NCI-H1417 treated with DMSO at 0.1 percent for 48 hours (cell line): ENCODE measurements at regions not wholly inside any gene's neighbourhood (a gene's known extent, or its start where the extent isn't known, plus 50 kb on each side); places are given as distances from the start of the nearest gene placed in this dataset.

Source experiments
- DNase-seq: peaks from one replicate; lab custom pipeline; 2025; lab: John Stamatoyannopoulos, UW

DNA sequence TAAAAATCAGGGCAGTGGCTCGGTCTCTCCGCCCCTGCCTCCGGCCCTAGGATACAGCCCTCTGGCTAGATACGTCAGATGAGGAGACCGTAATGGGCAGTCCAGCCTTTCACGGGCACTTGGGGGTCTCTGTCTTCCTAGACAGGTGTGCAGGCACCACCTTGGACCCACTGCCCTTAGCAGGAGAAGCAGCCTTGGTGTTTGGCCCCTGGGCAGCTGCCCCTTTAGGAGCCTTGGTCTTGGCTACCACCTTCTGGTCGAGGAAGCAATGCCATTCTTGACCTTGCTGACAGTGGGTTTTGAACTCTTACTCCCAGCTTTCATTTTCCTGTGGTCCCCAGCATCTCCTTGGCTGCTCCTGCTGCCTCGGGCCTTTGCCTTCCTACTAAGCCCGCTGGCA is 149.7 kb upstream of the FRMD4B start:
- no peak for DNase-seq

DNA sequence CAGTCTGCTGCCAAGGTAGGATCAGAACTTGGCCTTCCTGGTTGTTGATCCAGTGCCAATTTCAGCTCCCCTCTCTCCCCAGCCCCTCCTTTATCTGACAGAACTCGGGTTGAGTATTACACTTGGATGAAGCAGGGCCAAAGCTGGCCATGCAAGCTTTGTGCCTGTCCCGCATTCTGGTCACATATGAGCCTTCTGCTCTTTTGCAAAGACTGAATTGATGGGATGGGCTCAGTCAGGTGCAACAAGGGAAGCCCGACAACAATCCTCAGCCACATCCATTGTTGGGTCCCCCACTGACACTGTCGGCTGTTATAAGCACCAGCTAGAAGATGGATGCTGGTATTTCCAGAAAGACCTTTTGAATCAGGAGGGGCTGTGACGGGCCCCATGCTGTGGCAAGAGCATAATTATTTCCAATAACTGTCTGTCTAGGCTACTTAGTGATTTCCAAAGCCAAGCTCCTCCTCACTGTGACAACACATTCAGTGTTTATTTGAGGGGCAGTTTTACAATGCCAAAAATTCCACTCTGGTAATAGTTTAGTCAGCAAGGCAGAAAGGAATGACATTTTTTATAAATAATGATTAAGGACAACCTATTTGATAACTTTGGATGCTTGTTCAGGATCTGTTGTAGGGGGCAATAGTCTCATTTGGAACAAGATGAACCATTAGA is 146.8 kb upstream of the FRMD4B start:
- no peak for DNase-seq

DNA sequence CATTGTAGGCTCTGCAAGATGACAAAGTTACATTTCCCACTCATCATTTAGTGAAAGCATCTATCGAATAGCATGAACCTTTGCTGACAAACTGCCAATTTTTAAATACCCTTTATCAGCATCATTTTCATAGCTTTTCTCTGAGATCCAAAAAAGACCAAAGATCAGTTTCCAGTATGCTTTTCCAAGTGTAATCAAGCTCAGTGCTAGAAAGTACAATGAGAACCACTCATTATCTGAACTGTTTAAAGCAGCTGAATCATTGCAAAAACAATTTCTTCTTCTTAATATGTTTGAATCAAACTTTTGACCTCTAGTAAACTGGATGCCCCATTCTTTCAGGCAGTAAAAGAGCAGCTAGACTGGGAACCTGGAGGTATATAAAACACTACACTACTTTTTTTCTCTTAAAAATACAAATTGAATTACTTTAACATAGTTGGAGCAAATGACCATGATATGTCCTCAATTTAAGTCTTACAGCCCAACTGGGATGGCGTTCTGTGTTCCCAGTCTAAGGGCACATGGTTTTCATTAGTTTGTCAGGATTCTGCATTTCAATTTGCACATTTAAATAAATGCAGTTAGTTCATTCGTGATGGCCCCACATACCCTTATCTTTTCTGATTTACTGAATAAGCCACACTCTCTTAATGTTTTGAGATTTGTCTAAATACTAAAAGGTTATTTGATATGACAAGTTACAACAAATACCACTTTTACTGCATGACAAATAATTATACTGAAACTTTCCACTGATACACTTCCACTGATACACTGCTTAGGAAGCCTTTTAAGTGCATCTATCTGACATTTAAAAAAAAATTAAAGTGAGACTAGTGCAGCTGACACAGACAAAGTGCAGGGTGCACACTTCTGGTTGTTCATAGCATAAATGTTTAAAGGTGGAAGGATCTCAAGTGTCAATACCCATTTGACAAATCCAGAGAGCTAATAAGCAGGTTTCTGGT is 146.0 kb upstream of the FRMD4B start:
- no peak for DNase-seq

DNA sequence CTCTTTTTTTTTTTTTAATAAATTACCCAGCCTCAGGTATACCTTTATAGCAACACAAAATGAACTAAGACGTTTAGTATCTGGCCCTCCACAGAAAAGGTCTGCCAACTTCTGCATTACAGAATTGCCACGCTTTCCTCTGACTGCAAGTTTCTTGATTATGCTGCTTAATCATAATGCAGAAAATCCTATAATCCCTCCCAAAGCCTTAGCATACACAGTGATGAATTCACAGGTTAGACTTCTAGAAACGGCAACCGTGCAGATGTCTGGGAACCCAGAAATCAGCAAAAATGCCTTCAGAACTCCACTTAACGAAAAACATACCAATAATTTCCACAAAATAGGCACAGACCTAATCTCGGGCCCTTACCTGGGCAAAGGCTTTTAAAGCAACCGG is 144.7 kb upstream of the FRMD4B start:
- no peak for DNase-seq

DNA sequence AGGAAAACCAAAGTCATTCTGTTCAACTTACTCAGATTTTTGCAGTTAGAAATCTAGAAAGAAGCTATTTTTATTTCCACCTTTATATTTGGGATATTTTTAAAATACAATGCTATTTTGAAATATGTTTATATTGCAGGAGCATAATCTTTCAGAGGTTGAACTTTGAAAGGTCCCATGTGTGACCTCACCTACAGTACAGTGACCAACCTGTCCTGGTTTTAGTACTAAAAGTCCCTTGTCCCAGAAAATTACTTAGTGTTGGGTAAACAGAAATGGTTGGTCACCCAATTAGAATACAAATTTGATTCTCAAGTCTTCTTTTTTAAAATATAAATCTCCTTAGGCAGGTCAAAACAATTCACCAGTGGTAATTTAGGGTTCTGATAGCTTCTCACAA is 141.6 kb upstream of the FRMD4B start:
- DNase-seq: no peak

DNA sequence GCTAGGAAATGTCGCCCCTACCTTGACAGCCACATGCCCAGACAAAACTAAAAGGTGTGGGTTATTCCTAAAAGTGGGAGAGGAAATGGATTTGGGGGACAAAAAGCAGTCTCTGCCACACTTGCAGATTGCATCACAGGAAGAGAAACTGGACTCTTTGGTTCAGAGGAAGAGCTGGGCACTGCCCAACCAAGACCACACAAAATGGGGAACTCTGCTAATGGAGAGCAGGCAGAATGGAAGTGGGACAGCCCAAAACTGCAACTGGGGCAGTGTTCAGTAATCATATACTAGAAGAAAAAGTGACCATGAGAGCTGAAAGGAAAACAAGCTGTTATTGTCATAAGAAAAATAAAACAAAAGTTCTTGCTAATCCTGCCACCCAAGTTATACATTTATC is 138.9 kb upstream of the FRMD4B start:
- DNase-seq: no peak

DNA sequence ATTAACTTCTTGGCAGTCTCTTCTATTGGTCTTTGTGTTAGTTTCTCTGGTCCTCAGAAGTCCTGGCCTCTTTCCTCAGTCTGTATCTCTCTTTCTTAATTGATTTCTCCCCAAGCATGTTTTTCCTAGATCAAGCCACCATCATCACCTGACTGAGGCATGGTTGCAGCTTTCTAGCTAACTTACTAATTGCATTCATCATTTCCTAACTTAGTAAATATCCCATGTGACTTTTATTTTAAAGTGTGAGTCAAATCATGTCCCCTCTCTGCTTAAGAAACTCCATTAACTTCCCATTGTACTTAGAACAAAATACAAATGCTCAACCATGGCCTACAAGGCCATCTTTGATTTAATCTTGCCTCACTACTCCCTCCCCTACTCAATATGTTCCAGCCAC is 135.4 kb upstream of the FRMD4B start:
- DNase-seq: no peak

DNA sequence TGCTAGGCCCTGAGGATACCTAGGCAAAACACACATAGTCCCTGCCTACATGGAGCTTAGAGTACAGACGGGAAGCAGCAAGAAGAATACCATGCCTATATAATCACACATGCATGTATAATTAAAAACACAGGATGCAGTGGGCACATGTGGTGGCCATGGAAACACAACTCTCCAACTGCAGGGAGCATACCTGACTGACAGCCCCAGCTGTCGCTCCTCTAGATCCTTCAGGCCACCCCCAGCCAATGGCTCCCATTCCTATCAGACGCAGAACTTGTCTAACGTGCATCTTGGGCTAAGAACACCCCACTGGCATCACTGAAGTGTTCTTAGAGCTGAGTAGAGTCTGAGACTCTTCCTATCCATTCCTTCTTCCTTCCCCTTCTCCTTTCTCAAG is 125.5 kb upstream of the FRMD4B start:
- no peak for DNase-seq

DNA sequence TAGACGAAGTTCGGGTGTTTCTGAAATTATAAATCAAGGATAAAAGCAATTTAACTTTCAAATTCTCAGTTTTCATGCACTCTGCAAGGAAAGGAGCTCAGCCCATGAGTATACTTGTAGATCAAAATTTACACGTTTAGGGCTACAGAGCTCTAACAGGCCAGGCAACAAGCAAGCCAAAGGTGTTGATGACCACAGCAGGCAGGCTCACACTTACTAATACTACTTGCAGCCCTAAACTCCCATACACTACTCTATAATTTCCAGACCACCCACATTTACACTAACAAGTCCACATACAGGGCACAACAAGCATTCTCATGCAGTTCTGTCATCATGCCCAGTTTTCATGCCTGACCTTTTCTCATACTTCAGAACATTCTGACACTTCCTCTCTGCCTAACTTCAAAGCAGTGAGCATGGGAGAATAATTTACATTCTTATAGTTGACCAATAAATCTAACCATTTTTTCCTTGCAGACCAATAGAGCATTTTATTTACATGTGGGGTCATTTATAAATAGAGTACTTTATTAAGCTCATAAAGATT is 124.7 kb upstream of the FRMD4B start:
- DNase-seq: no peak

DNA sequence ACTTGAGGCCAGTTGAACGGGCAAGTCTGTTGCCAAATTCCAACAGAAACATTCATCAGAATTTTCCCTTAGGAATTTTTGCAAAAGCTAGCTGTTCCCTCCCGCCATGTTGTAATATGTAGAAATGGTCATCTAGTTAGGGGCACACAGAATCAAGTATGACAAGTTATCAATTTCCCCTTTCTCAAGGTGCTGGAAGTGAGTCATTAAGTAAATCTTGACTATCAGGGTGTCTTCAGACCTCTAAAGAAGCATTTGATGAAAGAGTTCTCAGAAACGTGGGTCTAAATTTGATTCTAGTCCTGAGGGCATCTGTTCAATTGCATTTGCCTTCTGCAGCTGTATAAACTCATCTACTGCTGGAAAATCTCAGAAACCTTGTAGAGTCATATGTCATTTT is 123.4 kb upstream of the FRMD4B start:
- no peak for DNase-seq

DNA sequence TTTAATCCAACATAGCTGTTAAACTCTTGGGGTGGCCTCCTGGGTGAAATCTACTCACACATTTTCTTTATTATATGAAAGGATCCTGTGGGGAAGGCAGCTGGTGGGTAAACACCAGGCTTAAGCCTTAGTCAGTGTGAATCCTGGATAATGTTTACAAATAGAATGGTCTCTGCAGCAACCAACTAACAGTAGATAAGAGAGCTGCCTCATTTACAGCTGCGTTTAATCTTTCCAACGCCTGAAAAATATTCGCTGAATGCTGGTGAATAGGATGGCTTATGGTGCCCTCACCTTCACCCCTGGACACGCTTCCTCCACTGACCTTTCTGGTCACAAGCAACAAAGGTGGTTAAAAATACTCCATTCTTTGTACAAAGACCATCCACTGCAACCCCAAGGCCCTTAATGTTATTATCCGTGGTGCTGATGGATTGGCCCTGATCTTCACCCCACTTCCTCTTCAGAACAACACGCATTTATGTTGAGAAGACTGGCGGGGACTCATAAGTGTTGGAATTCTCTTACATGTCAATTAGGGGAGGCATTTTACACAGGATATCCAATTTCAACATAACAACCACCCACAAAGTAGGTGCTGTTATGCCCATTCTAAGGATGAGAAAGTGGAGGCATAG is 120.0 kb upstream of the FRMD4B start:
- peak; percentile 33 for DNase-seq

DNA sequence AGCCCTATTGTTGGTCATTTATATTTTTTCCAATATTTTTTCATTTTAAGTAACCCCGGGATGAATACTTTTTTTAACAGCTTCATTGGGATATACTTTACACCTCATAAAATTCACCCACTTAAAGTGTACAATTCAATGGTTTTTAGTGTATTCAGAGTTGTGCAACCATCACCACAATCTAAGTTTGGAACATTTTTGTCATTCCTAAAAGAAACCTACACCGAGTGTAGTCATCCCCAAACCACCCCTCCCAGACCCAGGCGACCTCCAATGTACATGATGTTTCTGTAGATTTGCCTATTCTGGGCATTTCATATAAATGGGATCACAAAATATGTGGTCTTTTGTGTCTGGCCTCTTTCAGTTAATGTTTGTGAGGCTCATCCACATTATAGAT is 118.3 kb upstream of the FRMD4B start:
- DNase-seq: no peak

DNA sequence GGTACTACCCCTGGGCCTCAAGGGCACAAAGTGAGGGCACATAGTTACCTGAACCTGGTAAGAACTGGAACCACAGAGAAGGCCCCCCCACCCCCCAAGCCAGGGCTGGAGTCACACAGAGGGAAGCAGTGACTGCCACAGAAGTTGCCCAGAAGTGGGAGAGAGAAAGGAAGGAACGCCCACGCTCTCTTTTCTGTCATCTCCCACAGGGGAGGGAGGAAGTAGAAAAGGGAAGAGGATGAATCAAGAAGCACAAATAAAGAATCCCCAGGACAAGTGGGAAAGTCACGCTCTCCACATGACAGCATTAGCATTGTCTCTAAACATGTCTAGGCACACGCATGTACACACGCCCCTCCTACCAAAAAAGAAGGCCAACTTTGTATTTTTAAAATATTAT is 114.7 kb upstream of the FRMD4B start:
- no peak for DNase-seq

DNA sequence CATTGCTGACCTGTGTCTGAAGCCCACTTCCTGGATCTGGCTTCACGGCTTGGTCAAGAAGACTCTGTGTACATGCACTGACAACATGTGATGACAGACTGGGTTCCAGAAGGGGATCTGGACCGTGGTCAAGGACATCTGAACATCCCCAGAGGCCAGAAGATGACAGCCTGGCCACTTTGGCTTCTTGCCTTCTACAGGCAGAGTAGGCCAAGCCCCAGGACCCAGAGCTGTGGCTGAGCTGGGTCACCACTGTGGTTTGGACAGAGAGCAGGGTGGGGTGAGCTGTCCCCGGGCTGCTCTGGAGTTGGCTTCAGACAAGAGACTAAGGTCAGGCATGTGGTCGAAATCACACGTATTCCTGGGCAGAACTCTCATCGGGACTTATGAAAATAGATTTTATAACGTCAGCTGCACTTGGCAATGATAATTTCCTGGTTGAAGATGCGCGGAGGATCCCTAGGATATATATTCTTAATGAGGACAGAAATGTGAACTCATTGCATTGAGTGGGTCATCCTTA is 114.1 kb upstream of the FRMD4B start:
- DNase-seq: no peak

DNA sequence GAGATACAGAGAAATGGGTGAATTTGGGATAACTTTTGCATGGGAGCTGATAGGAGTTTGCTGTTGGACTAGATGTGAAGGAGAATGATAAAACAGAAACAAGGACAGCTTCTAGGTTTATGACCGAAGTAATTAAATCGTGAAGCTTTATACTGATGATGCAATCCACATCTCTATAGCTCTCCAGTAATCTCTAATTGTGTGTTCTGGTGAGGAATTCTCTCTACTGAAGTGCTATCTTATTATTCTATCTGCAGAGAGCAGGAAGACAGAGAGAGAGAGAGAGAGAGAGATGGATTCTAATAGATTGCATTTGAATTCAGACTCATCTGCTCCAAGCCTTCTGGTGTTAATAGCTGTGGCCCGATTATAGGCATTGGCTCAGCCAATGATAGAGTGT is 113.5 kb upstream of the FRMD4B start:
- no peak for DNase-seq

DNA sequence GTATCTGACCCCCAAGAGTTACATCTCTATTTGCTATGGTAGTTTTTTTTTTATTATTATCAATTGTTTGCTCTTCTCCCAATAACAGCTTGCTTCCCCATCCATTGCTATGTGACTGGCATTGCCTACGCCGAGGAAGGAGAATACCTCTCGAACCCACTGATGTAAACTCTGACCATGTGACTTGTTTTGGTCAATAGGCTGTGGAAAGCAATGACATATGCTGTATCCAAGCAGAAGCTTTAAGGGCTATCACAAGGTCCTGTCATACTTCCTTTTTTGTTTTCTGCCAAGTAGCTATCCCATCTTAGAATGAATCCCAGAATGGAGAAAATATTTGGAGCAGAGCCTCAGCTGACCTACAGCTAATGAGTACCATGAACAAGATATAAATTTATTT is 111.0 kb upstream of the FRMD4B start:
- DNase-seq: no peak

DNA sequence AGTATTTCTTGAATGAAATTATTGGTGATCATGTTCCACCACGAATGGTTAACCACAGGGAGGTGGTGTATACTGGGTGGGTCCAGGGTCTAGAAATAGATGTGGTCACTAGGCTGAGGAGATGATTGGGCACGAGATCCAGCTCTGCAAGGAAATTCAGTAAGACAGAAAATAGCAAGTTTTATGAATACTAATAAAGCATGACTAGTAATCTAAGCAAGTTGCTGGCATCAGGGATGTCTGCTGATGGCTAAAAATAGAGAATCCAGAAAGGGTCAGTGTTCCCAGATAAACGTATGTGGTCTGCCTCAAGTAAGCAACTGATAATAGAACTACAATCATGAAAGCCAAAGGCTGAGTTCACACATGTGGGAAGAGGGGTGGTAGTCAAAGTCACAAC is 108.3 kb upstream of the FRMD4B start:
- DNase-seq: no peak

DNA sequence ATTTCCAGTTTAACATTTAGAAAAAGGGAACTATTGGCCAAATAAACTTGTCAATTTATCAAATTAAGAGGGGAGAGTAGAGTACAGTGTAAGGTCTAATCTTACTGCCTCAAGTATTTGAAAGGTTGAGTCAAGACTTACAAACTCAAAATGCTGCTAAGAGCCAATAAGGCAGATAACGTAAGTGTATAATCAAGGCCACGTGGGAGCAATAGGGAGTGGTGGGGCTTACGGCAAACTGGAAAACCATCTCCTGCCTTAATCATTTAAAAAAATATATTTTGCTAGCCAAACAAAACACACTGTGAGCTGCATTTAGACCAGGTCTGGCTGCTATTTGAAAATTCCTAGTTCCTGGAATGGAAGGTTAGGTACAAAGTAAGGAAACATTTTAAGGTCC is 107.3 kb upstream of the FRMD4B start:
- no peak for DNase-seq

DNA sequence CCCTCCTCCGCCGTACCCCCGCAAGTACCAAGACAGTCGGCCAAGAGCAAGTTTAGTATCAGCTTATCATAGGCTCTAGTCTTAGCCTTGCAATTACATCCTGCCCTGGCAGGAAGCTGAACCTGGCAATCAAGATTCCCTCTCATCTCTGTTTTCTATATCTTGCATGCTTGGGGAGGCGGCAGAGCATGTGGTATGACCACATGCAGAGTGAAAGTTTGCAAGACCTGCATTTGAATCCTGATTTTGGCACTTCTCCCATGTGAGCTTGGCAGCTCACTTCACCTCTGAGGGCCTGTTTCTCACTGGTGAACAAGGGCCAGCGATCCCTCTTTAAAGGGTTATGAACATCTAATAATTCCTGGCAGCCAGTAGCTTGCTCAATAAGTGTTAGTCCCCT is 106.1 kb upstream of the FRMD4B start:
- no peak for DNase-seq

DNA sequence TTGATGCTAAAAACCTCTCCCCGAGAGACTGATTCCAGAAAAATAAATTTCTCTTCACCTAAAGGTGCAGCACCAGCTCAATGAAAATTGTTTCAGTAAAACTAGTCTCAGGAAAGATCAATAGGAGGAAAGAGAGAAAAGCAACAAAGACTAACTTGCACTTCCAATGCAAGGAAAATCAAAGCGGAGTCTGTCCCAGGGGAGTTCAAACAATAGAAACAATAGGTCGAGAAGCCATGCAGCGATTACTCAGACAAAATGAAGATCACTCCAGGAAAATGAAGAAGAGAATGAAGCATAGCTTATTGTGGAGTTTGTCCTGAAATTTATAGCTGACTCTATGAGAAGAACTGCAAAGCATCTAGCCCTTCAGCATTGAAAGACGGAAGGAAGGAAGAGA is 105.1 kb upstream of the FRMD4B start:
- DNase-seq: no peak

DNA sequence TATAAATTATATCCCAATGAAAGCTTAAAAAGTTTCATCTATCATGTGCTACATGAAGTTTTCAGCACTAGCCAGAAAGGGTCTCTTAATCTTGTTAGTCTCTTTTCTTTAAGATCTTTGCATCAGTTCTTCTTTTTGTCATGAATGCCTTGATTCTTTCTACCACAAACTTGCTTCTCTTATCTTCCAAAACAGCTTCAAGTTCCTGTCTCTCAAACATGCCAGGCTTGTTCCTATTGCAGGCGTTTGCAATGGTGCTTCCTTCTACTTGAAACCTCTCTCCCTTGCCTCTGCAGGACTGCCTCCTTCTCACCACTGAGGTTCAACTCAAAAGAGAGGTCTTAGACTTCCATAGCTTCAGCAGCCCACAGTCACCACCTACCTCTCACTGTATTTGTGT is 104.3 kb upstream of the FRMD4B start:
- no peak for DNase-seq

DNA sequence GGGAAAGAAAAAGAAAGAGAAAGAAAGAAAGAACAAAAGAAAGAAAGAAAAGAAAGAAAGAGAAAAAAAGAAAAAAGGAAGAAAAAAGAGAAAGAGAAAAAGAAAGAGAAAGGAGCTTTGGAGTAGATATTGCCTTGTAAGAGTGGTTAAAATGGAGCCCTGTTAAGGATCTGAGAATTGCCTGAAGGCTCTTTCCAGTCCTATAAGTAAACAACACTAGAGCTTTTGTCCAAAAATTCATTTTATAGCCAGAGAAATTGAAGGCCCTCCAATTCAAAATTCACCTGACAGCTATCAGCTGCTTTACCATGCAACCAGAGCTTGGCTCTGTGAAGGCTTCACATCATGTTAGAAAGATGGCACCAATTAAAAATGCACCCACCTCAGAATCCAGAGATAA is 102.1 kb upstream of the FRMD4B start:
- DNase-seq: no peak

DNA sequence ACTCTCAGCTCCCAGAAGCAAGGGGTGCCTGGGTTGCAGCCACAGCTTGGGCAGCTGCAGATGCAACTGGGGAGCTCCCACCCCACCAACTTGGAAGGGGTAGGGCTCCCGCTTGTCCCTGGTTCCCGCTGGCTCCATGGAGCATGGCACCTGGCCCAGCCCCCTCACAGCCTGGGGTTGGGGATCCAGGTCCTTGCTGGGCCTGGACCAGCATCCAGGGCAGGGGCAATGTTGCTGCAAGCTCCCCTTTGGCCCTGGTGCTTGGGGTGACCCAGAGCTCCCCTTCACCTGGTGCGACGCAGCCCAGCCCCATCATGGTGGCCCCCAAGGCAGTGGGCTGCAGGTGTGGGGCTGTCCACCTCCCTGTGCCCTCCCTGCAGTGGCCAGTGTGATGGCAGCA is 99.6 kb upstream of the FRMD4B start:
- DNase-seq: no peak
